Spleen (tissue), 11 donors: ENCODE measurements at regions not wholly inside any gene's neighbourhood (a gene's known extent, or its start where the extent isn't known, plus 50 kb on each side); places are given as distances from the start of the nearest gene placed in this dataset.
"Not testable (repeated sequence)": the region's sequence is repeated elsewhere in the genome, so short reads cannot be mapped to it uniquely, and the experiment has no call there.

Source experiments
- DNase-seq: peaks from one replicate; pipeline ENCODE4 v3.0.0-alpha.2; 2020
- H3K27ac ChIP-seq, 8 donors: fragments of 200-600 bp; sonication (generic) in 7 of 8; 1 replicate in 4 of 8; 2 replicates in 4 of 8; pipeline versions ENCODE4 v1.5.0 to v1.8.0; 2016 to 2021; ENCODE audit warnings: inconsistent platforms in 4 of 8, mild to moderate bottlenecking in 4 of 8, moderate library complexity in 1 of 8
- H3K27me3 ChIP-seq, 7 donors: fragments of 200-600 bp; sonication (generic) in 6 of 7; replicated peaks in 1 of 7; 1 replicate in 4 of 7; 2 replicates in 3 of 7; pipeline versions ENCODE4 v1.5.0 to v1.8.0; 2016 to 2021; ENCODE audit warnings: inconsistent platforms in 3 of 7, mild to moderate bottlenecking in 1 of 7
- H3K36me3 ChIP-seq, 6 donors: fragments of 200-600 bp; sonication (generic) in 5 of 6; 1 replicate in 4 of 6; 2 replicates in 2 of 6; pipeline versions ENCODE4 v1.5.0 to v1.8.0; 2016 to 2021; ENCODE audit warnings: inconsistent platforms in 2 of 6
- H3K4me1 ChIP-seq, 6 donors: fragments of 200-600 bp; sonication (generic) in 5 of 6; 1 replicate in 3 of 6; 2 replicates in 3 of 6; pipeline versions ENCODE4 v1.5.0 to v1.8.0; 2016 to 2021; ENCODE audit warnings: inconsistent platforms in 3 of 6
- H3K4me3 ChIP-seq, 8 donors: fragments of 200-600 bp; sonication (generic) in 7 of 8; 1 replicate in 4 of 8; 2 replicates in 4 of 8; pipeline versions ENCODE4 v1.5.0 to v1.8.0; 2016 to 2021; ENCODE audit warnings: inconsistent platforms in 4 of 8, mild to moderate bottlenecking in 4 of 8, moderate library complexity in 2 of 8
- H3K9me3 ChIP-seq, 8 donors: fragments of 200-600 bp; sonication (generic) in 7 of 8; 1 replicate in 4 of 8; 2 replicates in 4 of 8; pipeline versions ENCODE4 v1.5.0 to v1.8.0; 2016 to 2021; ENCODE audit warnings: inconsistent platforms in 4 of 8
- POLR2A ChIP-seq, 3 donors: fragments of 450-650 bp; IDR thresholded peaks; one replicate each; pipeline ENCODE4 v1.5.1; 2017; ENCODE audit warnings: antibody characterized with exemption in 3 of 3, mild to moderate bottlenecking in 1 of 3
- POLR2AphosphoS5 ChIP-seq, 3 donors: sonication (generic); formaldehyde crosslinking; IDR thresholded peaks; one replicate each; pipeline ENCODE4 v1.5.1; 2017; ENCODE audit warnings: antibody characterized with exemption in 3 of 3
- WGBS, 5 donors: extraction: QIAGEN DNeasy Blood & Tissue Kit in 3 of 5; methylation state at CpG; one replicate each; pipeline versions ENCODE4 v1.1.5 to v1.1.7; 2013 to 2018; 5-methylcytosine and 5-hydroxymethylcytosine counted together
- intact Hi-C: fragments of 100-400 bp; cut with DNase I; formaldehyde crosslinking; loops from one replicate; pipeline ENCODE4 v1.15.0; 2023; ENCODE audit warnings: low total_unique reads
- TF ChIP-seq, protein P1 (sequence below), 11 experiments: fragments of 200-600 bp in 7 of 11; fragments of 450-650 bp in 4 of 11; sonication (generic) in 4 of 11; IDR thresholded peaks in 8 of 11; conservative IDR thresholded peaks in 3 of 11; 1 replicate in 7 of 11; 2 replicates in 4 of 11; pipeline versions ENCODE4 v1.4.0 to v1.8.0; 2016 to 2021; ENCODE audit warnings: antibody characterized with exemption in 11 of 11, inconsistent platforms in 4 of 11, mild to moderate bottlenecking in 1 of 11
- donor health status: healthy with polysubstance abuse.
- donor health status: DM: no; HTN: no; CAD: no; lungs with moderate emphysema.
- donor health status: DM: no; HTN: no; CAD: no.
- donor health status: Bipolar disorder and iron deficiency.
- donor health status: healthy.
- donor health status: DM: no; HTN: no; CAD: no.
- donor health status: DM: yes; HTN: yes; CAD: no.

DNA sequence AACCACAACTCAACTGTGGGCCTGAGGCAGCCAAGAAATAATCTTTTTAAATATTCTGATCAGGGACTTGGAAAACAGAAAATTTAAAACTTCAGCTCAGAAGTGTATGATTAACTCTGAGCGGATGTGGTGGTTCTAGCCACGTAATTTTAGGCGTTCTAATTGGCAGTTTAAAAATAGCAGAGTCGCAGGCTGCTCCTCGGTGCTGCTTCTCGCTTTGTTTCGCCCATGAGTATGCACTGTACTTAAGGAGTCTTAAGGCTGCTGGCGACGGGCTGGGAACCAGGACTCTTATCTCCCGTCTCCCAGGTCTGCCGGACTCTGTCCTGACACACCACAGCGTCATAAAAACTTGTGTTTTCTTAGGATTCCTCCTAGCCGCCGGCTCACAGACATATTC lies 113.4 kb upstream of the PELI2 start:
- intact Hi-C loops: no loop called here
- peak overlapping the region in 1 of 8 donors; percentile 17 for H3K4me3 ChIP-seq
- 27 to 34% (median 30%) methylated on average over 14 of the region's 14 CpGs for WGBS, 5 donors
- H3K27me3 ChIP-seq: peaks cover 0 to 21% (median 0%) of the 10 kb centered on the region in 7 donors
- H3K4me1 ChIP-seq: peaks cover 0 to 34% (median 9%) of the 10 kb centered on the region in 6 donors
- H3K27ac ChIP-seq: peak overlapping the region in 2 of 8 donors; percentile 17 to 42
- H3K9me3 ChIP-seq: peaks cover 0 to 12% (median 0%) of the 10 kb centered on the region in 8 donors
- TF ChIP-seq POLR2AphosphoS5 (IDR thresholded peaks at IDR 0.05) (no peak), POLR2A (IDR thresholded peaks at IDR 0.05) (no peak)
- TF ChIP-seq, protein P1, sequence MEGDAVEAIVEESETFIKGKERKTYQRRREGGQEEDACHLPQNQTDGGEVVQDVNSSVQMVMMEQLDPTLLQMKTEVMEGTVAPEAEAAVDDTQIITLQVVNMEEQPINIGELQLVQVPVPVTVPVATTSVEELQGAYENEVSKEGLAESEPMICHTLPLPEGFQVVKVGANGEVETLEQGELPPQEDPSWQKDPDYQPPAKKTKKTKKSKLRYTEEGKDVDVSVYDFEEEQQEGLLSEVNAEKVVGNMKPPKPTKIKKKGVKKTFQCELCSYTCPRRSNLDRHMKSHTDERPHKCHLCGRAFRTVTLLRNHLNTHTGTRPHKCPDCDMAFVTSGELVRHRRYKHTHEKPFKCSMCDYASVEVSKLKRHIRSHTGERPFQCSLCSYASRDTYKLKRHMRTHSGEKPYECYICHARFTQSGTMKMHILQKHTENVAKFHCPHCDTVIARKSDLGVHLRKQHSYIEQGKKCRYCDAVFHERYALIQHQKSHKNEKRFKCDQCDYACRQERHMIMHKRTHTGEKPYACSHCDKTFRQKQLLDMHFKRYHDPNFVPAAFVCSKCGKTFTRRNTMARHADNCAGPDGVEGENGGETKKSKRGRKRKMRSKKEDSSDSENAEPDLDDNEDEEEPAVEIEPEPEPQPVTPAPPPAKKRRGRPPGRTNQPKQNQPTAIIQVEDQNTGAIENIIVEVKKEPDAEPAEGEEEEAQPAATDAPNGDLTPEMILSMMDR (IDR thresholded peaks at IDR 0.05 in 8 of 11, conservative IDR thresholded peaks at IDR 0.05 in 3 of 11): no peak
- no peaks in the 10 kb centered on the region for H3K36me3 ChIP-seq
- no peak for DNase-seq

DNA sequence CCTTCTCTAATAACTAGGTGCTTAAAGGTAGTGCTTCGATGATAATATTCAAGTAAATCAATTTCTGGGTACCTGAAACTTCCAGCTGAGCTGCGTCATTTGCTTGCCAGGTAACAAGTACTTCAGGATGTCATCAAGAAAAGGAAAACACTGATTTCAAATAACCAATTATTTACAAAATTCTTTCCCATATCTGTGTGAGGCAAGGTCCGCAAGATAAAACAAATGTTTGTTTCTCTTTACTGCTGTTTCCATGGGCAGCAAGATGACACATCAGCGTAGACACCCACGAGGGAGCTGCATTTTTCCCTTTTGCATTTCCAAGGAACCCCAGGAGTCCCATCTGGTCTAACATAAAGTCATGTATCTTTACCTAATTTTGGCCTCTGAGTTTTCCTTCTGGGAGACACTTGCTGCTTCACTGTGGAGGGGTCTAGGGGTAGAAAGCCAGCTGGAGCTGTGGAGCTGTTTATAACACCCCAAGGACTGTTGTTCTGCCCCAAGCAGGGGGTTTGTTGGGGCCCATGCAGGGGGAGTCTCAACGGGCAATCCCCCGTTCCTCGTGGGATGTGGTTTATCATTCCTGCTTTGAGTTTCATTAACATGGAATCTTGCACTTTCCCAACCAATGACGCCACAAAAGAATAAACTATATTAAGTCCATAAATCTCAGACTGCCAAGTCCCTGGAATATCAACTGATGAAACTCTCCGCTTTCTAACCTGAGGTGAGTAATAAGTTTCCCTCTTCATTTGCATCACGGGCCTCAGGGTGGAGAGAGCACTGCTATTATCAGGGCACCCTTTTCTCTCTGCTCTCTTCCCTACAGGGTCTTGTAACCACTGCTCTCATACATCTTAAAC lies 112.8 kb upstream of the PELI2 start:
- Histone ChIP-seq H3K27me3 (peaks cover 0 to 15% (median 0%) of the 10 kb centered on the region in 7 donors), H3K4me1 (peaks cover 0 to 34% (median 9%) of the 10 kb centered on the region in 6 donors), H3K36me3 (no peaks in the 10 kb centered on the region), H3K4me3 (peak overlapping the region in 1 of 8 donors; percentile 17), H3K27ac (peak overlapping the region in 2 of 8 donors; percentile 17 to 42), H3K9me3 (peaks cover 0 to 12% (median 0%) of the 10 kb centered on the region in 8 donors)
- TF ChIP-seq, protein P1 (IDR thresholded peaks at IDR 0.05 in 8 of 11, conservative IDR thresholded peaks at IDR 0.05 in 3 of 11): no peak
- TF ChIP-seq POLR2A (IDR thresholded peaks at IDR 0.05): no peak
- 68 to 81% (median 75%) methylated on average over 11 of the region's 11 CpGs for WGBS, 5 donors
- DNase-seq: no peak
- intact Hi-C loops: no loop called here

DNA sequence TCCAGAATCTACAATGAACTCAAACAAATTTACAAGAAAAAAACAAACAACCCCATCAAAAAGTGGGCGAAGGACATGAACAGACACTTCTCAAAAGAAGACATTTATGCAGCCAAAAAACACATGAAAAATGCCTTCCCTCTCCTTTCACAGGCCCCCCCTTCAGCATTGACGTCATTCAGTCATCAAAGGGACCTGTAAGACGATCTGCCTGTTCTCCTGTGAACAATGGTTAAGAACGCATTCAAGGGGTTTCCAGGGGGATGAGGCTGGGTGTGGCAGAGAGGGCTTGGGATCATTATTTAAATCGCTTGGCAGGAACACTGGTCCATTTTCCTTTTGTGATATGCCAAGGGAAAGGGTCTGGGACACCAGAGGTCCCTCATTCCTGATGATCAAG lies 110.7 kb upstream of the PELI2 start:
- peaks cover 0 to 12% (median 0%) of the 10 kb centered on the region in 7 donors for H3K27me3 ChIP-seq
- H3K4me3 ChIP-seq, H3K36me3 ChIP-seq, H3K27ac ChIP-seq, DNase-seq, intact Hi-C loops: not testable (repeated sequence)
- H3K4me1 ChIP-seq: peaks cover 0 to 31% (median 9%) of the 10 kb centered on the region in 6 donors
- peaks cover 0 to 12% (median 0%) of the 10 kb centered on the region in 8 donors for H3K9me3 ChIP-seq
- 85 to 96% (median 88%) methylated on average over 5 of the region's 5 CpGs for WGBS, 5 donors

DNA sequence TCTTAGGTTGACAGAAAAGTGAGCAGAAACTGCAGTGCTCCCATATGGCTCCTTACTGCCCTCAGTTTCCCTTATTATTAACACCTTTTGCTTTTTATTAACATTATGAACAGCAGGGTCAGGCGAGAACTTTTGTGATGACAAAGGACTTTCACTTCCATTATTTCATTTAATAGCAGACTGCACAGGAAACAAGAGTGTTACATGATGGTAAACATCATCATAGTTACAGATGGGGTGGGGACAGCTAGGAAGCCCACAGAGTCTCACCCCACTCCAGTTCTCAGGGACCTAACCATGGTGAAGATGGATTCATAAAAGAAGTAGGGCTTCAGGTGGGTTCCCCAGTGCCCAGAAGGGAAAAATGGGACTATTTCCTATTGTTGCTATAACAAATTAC lies 110.1 kb upstream of the PELI2 start:
- peaks cover 0 to 12% (median 0%) of the 10 kb centered on the region in 7 donors for H3K27me3 ChIP-seq
- H3K27ac ChIP-seq: no peak overlapping the region
- H3K9me3 ChIP-seq: peaks cover 0 to 12% (median 0%) of the 10 kb centered on the region in 8 donors
- peaks cover 0 to 25% (median 9%) of the 10 kb centered on the region in 6 donors for H3K4me1 ChIP-seq
- no peaks in the 10 kb centered on the region for H3K36me3 ChIP-seq
- TF ChIP-seq POLR2AphosphoS5 (IDR thresholded peaks at IDR 0.05): no peak
- no peak for DNase-seq
- intact Hi-C loops: no loop called here
- H3K4me3 ChIP-seq: no peak overlapping the region
- WGBS, 5 donors: 27 to 51% (median 44%) methylated on average over 1 of the region's 1 CpG

DNA sequence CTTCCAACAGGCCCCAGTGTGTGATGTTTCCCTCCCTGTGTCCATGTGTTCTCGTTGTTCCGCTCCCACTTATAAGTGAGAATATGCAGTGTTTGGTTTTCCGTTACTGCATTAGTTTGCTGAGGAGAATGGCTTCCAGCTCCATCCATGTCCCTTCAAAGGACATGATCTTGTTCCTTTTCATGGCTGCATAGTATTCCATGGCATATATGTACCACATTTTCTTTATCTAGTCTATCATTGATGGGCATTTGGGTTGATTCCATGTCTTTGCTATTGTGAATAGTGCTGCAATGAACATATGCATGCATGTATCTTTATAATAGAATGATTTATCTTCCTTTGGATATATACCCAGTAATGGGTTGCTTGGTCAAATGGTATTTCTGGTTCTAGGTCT lies 109.5 kb upstream of the PELI2 start:
- H3K4me3 ChIP-seq, H3K36me3 ChIP-seq, DNase-seq, intact Hi-C loops, H3K27ac ChIP-seq: not testable (repeated sequence)
- Histone ChIP-seq H3K27me3 (peaks cover 0 to 12% (median 0%) of the 10 kb centered on the region in 7 donors), H3K4me1 (peaks cover 0 to 23% (median 5%) of the 10 kb centered on the region in 6 donors), H3K9me3 (peaks cover 0 to 12% (median 0%) of the 10 kb centered on the region in 8 donors)
- 78 to 94% (median 94%) methylated on average over 3 of the region's 3 CpGs for WGBS, 5 donors
